Type B pancreatic cell (in vitro differentiated cells): ENCODE measurements at regions not wholly inside any gene's neighbourhood (a gene's known extent, or its start where the extent isn't known, plus 50 kb on each side); places are given as distances from the start of the nearest gene placed in this dataset.

Experiments
- DNase-seq: peaks from one replicate; pipeline ENCODE4 v3.0.0; 2021; ENCODE audit warnings: mixed read lengths; ENCODE audit not compliant: unreplicated experiment; ENCODE audit errors: extremely low spot score
- H3K27ac Mint-ChIP-seq: 2 replicates; pipeline ENCODE4 v1.8.0; 2021; ENCODE audit warnings: mild to moderate bottlenecking, mixed read lengths
- H3K27me3 Mint-ChIP-seq: 2 replicates; pipeline ENCODE4 v1.8.0; 2021; ENCODE audit warnings: mixed read lengths
- H3K36me3 Mint-ChIP-seq: 2 replicates; pipeline ENCODE4 v1.8.0; 2021; ENCODE audit warnings: mixed read lengths
- H3K4me1 Mint-ChIP-seq: one replicate; pipeline ENCODE4 v1.8.0; 2021; ENCODE audit warnings: mixed read lengths; ENCODE audit not compliant: unreplicated experiment
- H3K4me3 Mint-ChIP-seq: 2 replicates; pipeline ENCODE4 v1.8.0; 2021; ENCODE audit warnings: mild to moderate bottlenecking, mixed read lengths
- H3K9me3 Mint-ChIP-seq: 2 replicates; pipeline ENCODE4 v1.8.0; 2021; ENCODE audit warnings: mixed read lengths
- CTCF ChIP-seq: fragments of 200-600 bp; sonication (generic); conservative IDR thresholded peaks from 2 replicates; pipeline ENCODE4 v1.5.0; 2021; ENCODE audit warnings: antibody characterized with exemption, mild to moderate bottlenecking

GRCh38 chr2:238731961-238732360, 115.9 kb upstream of the TWIST2 start:
- no peaks in the 10 kb centered on the region for H3K9me3 Mint-ChIP-seq

GRCh38 chr2:238738917-238739316, 109.0 kb upstream of the TWIST2 start:
- Mint-ChIP-seq H3K36me3 (no peaks in the 10 kb centered on the region), H3K4me1 (peaks cover 5% of the 10 kb centered on the region), H3K27me3 (peaks cover 15% of the 10 kb centered on the region), H3K27ac (no peak overlapping the region), H3K4me3 (no peak overlapping the region), H3K9me3 (no peaks in the 10 kb centered on the region)
- DNase-seq = no peak
- TF ChIP-seq CTCF = no peak

More at GRCh38 chr2:238731961-238732360, 115.9 kb upstream of the TWIST2 start:
- Mint-ChIP-seq H3K36me3 (no peaks in the 10 kb centered on the region), H3K4me1 (peaks cover 17% of the 10 kb centered on the region), H3K27ac (no peak overlapping the region), H3K27me3 (peaks cover 13% of the 10 kb centered on the region), H3K4me3 (no peak overlapping the region)
- no peak for TF ChIP-seq CTCF
- DNase-seq = no peak

GRCh38 chr2:238739668-238740067, 108.2 kb upstream of the TWIST2 start:
- no peak overlapping the region for H3K4me3 Mint-ChIP-seq
- peaks cover 5% of the 10 kb centered on the region for H3K4me1 Mint-ChIP-seq
- no peak for DNase-seq
- H3K9me3 Mint-ChIP-seq = peaks cover 4% of the 10 kb centered on the region
- no peaks in the 10 kb centered on the region for H3K36me3 Mint-ChIP-seq
- TF ChIP-seq CTCF = no peak
- H3K27me3 Mint-ChIP-seq = peaks cover 18% of the 10 kb centered on the region
- H3K27ac Mint-ChIP-seq = no peak overlapping the region

- peaks cover 12% of the 10 kb centered on the region for H3K27me3 Mint-ChIP-seq
Measured at GRCh38 chr2:238741277-238741676, 106.6 kb upstream of the TWIST2 start.

GRCh38 chr2:238742066-238742465, 105.8 kb upstream of the TWIST2 start:
- Mint-ChIP-seq H3K9me3 (peaks cover 4% of the 10 kb centered on the region), H3K27me3 (peaks cover 16% of the 10 kb centered on the region), H3K4me3 (no peak overlapping the region), H3K36me3 (no peaks in the 10 kb centered on the region), H3K4me1 (peaks cover 5% of the 10 kb centered on the region), H3K27ac (no peak overlapping the region)
- TF ChIP-seq CTCF = no peak
- DNase-seq = no peak

More at GRCh38 chr2:238741277-238741676, 106.6 kb upstream of the TWIST2 start:
- Mint-ChIP-seq H3K36me3 (no peaks in the 10 kb centered on the region), H3K4me1 (peaks cover 5% of the 10 kb centered on the region), H3K4me3 (no peak overlapping the region), H3K9me3 (peaks cover 4% of the 10 kb centered on the region), H3K27ac (no peak overlapping the region)
- DNase-seq = no peak
- TF ChIP-seq CTCF = no peak

GRCh38 chr2:238742664-238743063, 105.2 kb upstream of the TWIST2 start:
- TF ChIP-seq CTCF = no peak
- Mint-ChIP-seq H3K27ac (no peak overlapping the region), H3K27me3 (peaks cover 16% of the 10 kb centered on the region), H3K36me3 (no peaks in the 10 kb centered on the region), H3K4me3 (no peak overlapping the region), H3K9me3 (peaks cover 4% of the 10 kb centered on the region), H3K4me1 (peaks cover 5% of the 10 kb centered on the region)
- DNase-seq = no peak
